ENCODE measurements at regions not wholly inside any gene's neighbourhood (a gene's known extent, or its start where the extent isn't known, plus 50 kb on each side); places are given as distances from the start of the nearest gene placed in this dataset.

- Histone ChIP-seq H3K9me3 (ENCODE audit: control insufficient read depth, low read depth, low read length) (no peaks in the 10 kb centered on the region), H3K79me2 (ENCODE audit: control insufficient read depth, insufficient read depth, low read length) (no peaks in the 10 kb centered on the region), H3K27me3 (ENCODE audit: control insufficient read depth, extremely low read depth, insufficient read depth, low read length) (no peaks in the 10 kb centered on the region), H3K4me2 (ENCODE audit: control insufficient read depth, extremely low read depth, insufficient read depth, low read depth, low read length) (no peak overlapping the region), H3K27ac (ENCODE audit: control insufficient read depth, insufficient read depth, low read length) (no peak overlapping the region), H2AFZ (ENCODE audit: control insufficient read depth, low read length) (no peak overlapping the region), H3K9ac (ENCODE audit: control insufficient read depth, extremely low read depth, insufficient read depth, low read length) (no peak overlapping the region), H4K20me1 (ENCODE audit: control insufficient read depth, extremely low read depth, insufficient read depth, low read length) (no peaks in the 10 kb centered on the region), H3K4me3 (ENCODE audit: control insufficient read depth in 2 of 3, extremely low read depth in 1 of 3, insufficient read depth in 2 of 3, low read depth in 1 of 3, low read length in 3 of 3) (no peak overlapping the region), H3K36me3 (ENCODE audit: control insufficient read depth in 2 of 2, extremely low read depth in 1 of 2, insufficient read depth in 2 of 2, low read length in 2 of 2) (no peaks in the 10 kb centered on the region), H3K9me1 (ENCODE audit: control insufficient read depth, extremely low read depth, insufficient read depth, low read length) (no peaks in the 10 kb centered on the region), H3K4me1 (ENCODE audit: control insufficient read depth, extremely low read depth, insufficient read depth, low read length) (no peaks in the 10 kb centered on the region)
- dilution Hi-C loops (cut with MboI; ENCODE audit: extremely low pct_ligation_motif_present, low sequenced_read_pairs) = no loop called here
- no peak for TF ChIP-seq EZH2 (IDR thresholded peaks at IDR 0.05; ENCODE audit: low read length)
- TF ChIP-seq, protein P1, sequence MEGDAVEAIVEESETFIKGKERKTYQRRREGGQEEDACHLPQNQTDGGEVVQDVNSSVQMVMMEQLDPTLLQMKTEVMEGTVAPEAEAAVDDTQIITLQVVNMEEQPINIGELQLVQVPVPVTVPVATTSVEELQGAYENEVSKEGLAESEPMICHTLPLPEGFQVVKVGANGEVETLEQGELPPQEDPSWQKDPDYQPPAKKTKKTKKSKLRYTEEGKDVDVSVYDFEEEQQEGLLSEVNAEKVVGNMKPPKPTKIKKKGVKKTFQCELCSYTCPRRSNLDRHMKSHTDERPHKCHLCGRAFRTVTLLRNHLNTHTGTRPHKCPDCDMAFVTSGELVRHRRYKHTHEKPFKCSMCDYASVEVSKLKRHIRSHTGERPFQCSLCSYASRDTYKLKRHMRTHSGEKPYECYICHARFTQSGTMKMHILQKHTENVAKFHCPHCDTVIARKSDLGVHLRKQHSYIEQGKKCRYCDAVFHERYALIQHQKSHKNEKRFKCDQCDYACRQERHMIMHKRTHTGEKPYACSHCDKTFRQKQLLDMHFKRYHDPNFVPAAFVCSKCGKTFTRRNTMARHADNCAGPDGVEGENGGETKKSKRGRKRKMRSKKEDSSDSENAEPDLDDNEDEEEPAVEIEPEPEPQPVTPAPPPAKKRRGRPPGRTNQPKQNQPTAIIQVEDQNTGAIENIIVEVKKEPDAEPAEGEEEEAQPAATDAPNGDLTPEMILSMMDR (optimal IDR thresholded peaks at IDR 0.05 in 1 of 3, IDR thresholded peaks at IDR 0.05 in 1 of 3, conservative IDR thresholded peaks at IDR 0.05 in 1 of 3; ENCODE audit: extremely low read depth in 1 of 3, insufficient read depth in 2 of 3, low read length in 3 of 3) = no peak
- FAIRE-seq (no peak), DNase-seq (ENCODE audit: low read depth, low spot score) (no peak)
These were observed 221.1 kb upstream of the TMTC4 start for GRCh38 chr13:100895651-100896050.

- Histone ChIP-seq H3K27me3 (ENCODE audit: control insufficient read depth, extremely low read depth, insufficient read depth, low read length) (no peaks in the 10 kb centered on the region), H3K36me3 (ENCODE audit: control insufficient read depth in 2 of 2, extremely low read depth in 1 of 2, insufficient read depth in 2 of 2, low read length in 2 of 2) (no peaks in the 10 kb centered on the region), H3K9me3 (ENCODE audit: control insufficient read depth, low read depth, low read length) (no peaks in the 10 kb centered on the region), H3K79me2 (ENCODE audit: control insufficient read depth, insufficient read depth, low read length) (no peaks in the 10 kb centered on the region), H4K20me1 (ENCODE audit: control insufficient read depth, extremely low read depth, insufficient read depth, low read length) (no peaks in the 10 kb centered on the region), H3K4me3 (ENCODE audit: control insufficient read depth in 2 of 3, extremely low read depth in 1 of 3, insufficient read depth in 2 of 3, low read depth in 1 of 3, low read length in 3 of 3) (no peak overlapping the region), H3K9ac (ENCODE audit: control insufficient read depth, extremely low read depth, insufficient read depth, low read length) (no peak overlapping the region), H3K4me2 (ENCODE audit: control insufficient read depth, extremely low read depth, insufficient read depth, low read depth, low read length) (no peak overlapping the region), H3K4me1 (ENCODE audit: control insufficient read depth, extremely low read depth, insufficient read depth, low read length) (no peaks in the 10 kb centered on the region), H2AFZ (ENCODE audit: control insufficient read depth, low read length) (no peak overlapping the region), H3K9me1 (ENCODE audit: control insufficient read depth, extremely low read depth, insufficient read depth, low read length) (no peaks in the 10 kb centered on the region), H3K27ac (ENCODE audit: control insufficient read depth, insufficient read depth, low read length) (no peak overlapping the region)
- no peak for TF ChIP-seq EZH2 (IDR thresholded peaks at IDR 0.05; ENCODE audit: low read length)
- TF ChIP-seq, protein P1 (optimal IDR thresholded peaks at IDR 0.05 in 1 of 3, IDR thresholded peaks at IDR 0.05 in 1 of 3, conservative IDR thresholded peaks at IDR 0.05 in 1 of 3; ENCODE audit: extremely low read depth in 1 of 3, insufficient read depth in 2 of 3, low read length in 3 of 3) = no peak
- FAIRE-seq (no peak), DNase-seq (ENCODE audit: low read depth, low spot score) (no peak)
- dilution Hi-C loops (cut with MboI; ENCODE audit: extremely low pct_ligation_motif_present, low sequenced_read_pairs) = no loop called here
These were observed 218.4 kb upstream of the TMTC4 start for GRCh38 chr13:100892981-100893380.
